ENCODE measurements at regions not wholly inside any gene's neighbourhood (a gene's known extent, or its start where the extent isn't known, plus 50 kb on each side); places are given as distances from the start of the nearest gene placed in this dataset.

DNA sequence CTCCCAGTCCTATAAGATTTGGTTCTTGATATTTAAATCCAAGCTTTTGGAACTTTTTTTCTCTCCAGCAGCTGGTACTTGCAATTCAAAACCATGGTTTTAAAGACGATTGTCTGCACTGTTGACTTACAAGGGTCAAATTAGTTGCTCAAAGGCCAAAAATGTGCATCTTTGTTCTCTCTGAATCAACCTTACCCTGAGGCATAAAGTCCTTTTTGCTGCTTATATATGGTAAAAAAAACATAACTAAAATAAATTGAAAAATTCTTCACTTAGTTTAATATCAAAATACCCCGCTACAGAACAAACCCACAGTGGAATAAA, 592.7 kb downstream of the XIRP2 start:
- TF ChIP-seq, protein P1, sequence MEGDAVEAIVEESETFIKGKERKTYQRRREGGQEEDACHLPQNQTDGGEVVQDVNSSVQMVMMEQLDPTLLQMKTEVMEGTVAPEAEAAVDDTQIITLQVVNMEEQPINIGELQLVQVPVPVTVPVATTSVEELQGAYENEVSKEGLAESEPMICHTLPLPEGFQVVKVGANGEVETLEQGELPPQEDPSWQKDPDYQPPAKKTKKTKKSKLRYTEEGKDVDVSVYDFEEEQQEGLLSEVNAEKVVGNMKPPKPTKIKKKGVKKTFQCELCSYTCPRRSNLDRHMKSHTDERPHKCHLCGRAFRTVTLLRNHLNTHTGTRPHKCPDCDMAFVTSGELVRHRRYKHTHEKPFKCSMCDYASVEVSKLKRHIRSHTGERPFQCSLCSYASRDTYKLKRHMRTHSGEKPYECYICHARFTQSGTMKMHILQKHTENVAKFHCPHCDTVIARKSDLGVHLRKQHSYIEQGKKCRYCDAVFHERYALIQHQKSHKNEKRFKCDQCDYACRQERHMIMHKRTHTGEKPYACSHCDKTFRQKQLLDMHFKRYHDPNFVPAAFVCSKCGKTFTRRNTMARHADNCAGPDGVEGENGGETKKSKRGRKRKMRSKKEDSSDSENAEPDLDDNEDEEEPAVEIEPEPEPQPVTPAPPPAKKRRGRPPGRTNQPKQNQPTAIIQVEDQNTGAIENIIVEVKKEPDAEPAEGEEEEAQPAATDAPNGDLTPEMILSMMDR (IDR thresholded peaks at IDR 0.05) = no peak
- TF ChIP-seq POLR2A (IDR thresholded peaks at IDR 0.05) = no peak
